ENCODE measurements at regions not wholly inside any gene's neighbourhood (a gene's known extent, or its start where the extent isn't known, plus 50 kb on each side); places are given as distances from the start of the nearest gene placed in this dataset.

- DNase-seq (ENCODE audit: low read depth in 2 of 2): peak; percentile 68 to 72
Observed at GRCh38 chr7:25805027-25805687, 346.8 kb upstream of the NFE2L3 start.

- no peak for DNase-seq (ENCODE audit: low read depth in 2 of 2)
Observed at GRCh38 chr7:25807086-25807611, 344.8 kb upstream of the NFE2L3 start.

- no peak for DNase-seq (ENCODE audit: low read depth in 2 of 2)
Observed at GRCh38 chr7:25809441-25809840, 342.6 kb upstream of the NFE2L3 start.

GRCh38 chr7:25812086-25812850, 339.7 kb upstream of the NFE2L3 start:
- no peak for DNase-seq (ENCODE audit: low read depth in 2 of 2)

- no peak for DNase-seq (ENCODE audit: low read depth in 2 of 2)
Observed at GRCh38 chr7:25813381-25813780, 338.6 kb upstream of the NFE2L3 start.

GRCh38 chr7:25815711-25816110, 336.3 kb upstream of the NFE2L3 start:
- DNase-seq (ENCODE audit: low read depth in 2 of 2): no peak

GRCh38 chr7:25820432-25821040, 331.5 kb upstream of the NFE2L3 start:
- DNase-seq (ENCODE audit: low read depth in 2 of 2): no peak

GRCh38 chr7:25821225-25821624, 330.8 kb upstream of the NFE2L3 start:
- DNase-seq (ENCODE audit: low read depth in 2 of 2): no peak

GRCh38 chr7:25822823-25823222, 329.2 kb upstream of the NFE2L3 start:
- no peak for DNase-seq (ENCODE audit: low read depth in 2 of 2)

GRCh38 chr7:25823571-25823970, 328.4 kb upstream of the NFE2L3 start:
- no peak for DNase-seq (ENCODE audit: low read depth in 2 of 2)

GRCh38 chr7:25828468-25828867, 323.5 kb upstream of the NFE2L3 start:
- DNase-seq (ENCODE audit: low read depth in 2 of 2): no peak

GRCh38 chr7:25829663-25830062, 322.3 kb upstream of the NFE2L3 start:
- DNase-seq (ENCODE audit: low read depth in 2 of 2): no peak

- DNase-seq (ENCODE audit: low read depth in 2 of 2): no peak
Observed at GRCh38 chr7:25830215-25830614, 321.8 kb upstream of the NFE2L3 start.

- no peak for DNase-seq (ENCODE audit: low read depth in 2 of 2)
Observed at GRCh38 chr7:25831062-25831691, 320.8 kb upstream of the NFE2L3 start.

- no peak for DNase-seq (ENCODE audit: low read depth in 2 of 2)
Observed at GRCh38 chr7:25831831-25832411, 320.1 kb upstream of the NFE2L3 start.

GRCh38 chr7:25832456-25832855, 319.5 kb upstream of the NFE2L3 start:
- no peak for DNase-seq (ENCODE audit: low read depth in 2 of 2)

- DNase-seq (ENCODE audit: low read depth in 2 of 2): no peak
Observed at GRCh38 chr7:25832929-25833328, 319.1 kb upstream of the NFE2L3 start.

- DNase-seq (ENCODE audit: low read depth in 2 of 2): no peak
Observed at GRCh38 chr7:25834050-25834449, 317.9 kb upstream of the NFE2L3 start.

GRCh38 chr7:25835197-25835596, 316.8 kb upstream of the NFE2L3 start:
- DNase-seq (ENCODE audit: low read depth in 2 of 2): peak; percentile 77 to 80

- DNase-seq (ENCODE audit: low read depth in 2 of 2): no peak
Observed at GRCh38 chr7:25839084-25839769, 312.8 kb upstream of the NFE2L3 start.

GRCh38 chr7:25840209-25840792, 311.7 kb upstream of the NFE2L3 start:
- no peak for DNase-seq (ENCODE audit: low read depth in 2 of 2)

All from fibroblast of skin of left quadriceps (primary cell).